Progenitor cell of endocrine pancreas (in vitro differentiated cells): ENCODE measurements at regions not wholly inside any gene's neighbourhood (a gene's known extent, or its start where the extent isn't known, plus 50 kb on each side); places are given as distances from the start of the nearest gene placed in this dataset.

ENCODE experiments used
- DNase-seq: peaks from one replicate; pipeline ENCODE4 v3.0.0; 2021; ENCODE audit warnings: low spot score; ENCODE audit not compliant: unreplicated experiment
- H3K27ac Mint-ChIP-seq: 2 replicates; pipeline ENCODE4 v1.8.0; 2021; ENCODE audit warnings: mild to moderate bottlenecking, moderate library complexity, mixed read lengths
- H3K27me3 Mint-ChIP-seq: 2 replicates; pipeline ENCODE4 v1.8.0; 2021; ENCODE audit warnings: mixed read lengths
- H3K36me3 Mint-ChIP-seq: 2 replicates; pipeline ENCODE4 v1.8.0; 2022; ENCODE audit warnings: mixed read lengths; ENCODE audit not compliant: insufficient read depth
- H3K4me1 Mint-ChIP-seq: 2 replicates; pipeline ENCODE4 v1.8.0; 2021; ENCODE audit warnings: low read depth, mixed read lengths
- H3K4me3 Mint-ChIP-seq: 2 replicates; pipeline ENCODE4 v1.8.0; 2021; ENCODE audit warnings: low read depth, mild to moderate bottlenecking, moderate library complexity, mixed read lengths
- H3K9me3 Mint-ChIP-seq: 2 replicates; pipeline ENCODE4 v1.8.0; 2021; ENCODE audit warnings: low read depth, mixed read lengths
- CTCF ChIP-seq: fragments of 200-600 bp; sonication (generic); IDR thresholded peaks from one replicate; pipeline ENCODE4 v1.5.0; 2021; ENCODE audit warnings: antibody characterized with exemption, mild to moderate bottlenecking; ENCODE audit not compliant: unreplicated experiment

GRCh38 chr4:32775049-32775448, 2054.9 kb downstream of the PCDH7 start:
- H3K36me3 Mint-ChIP-seq, result no peaks in the 10 kb centered on the region
- no peak overlapping the region for H3K4me3 Mint-ChIP-seq
- H3K4me1 Mint-ChIP-seq, result peaks cover 5% of the 10 kb centered on the region
- H3K27ac Mint-ChIP-seq, result no peak overlapping the region
- H3K9me3 Mint-ChIP-seq, result no peaks in the 10 kb centered on the region
- H3K27me3 Mint-ChIP-seq, result no peaks in the 10 kb centered on the region
- DNase-seq, result no peak
- TF ChIP-seq CTCF, result peak; percentile 32

GRCh38 chr4:32776435-32777203, 2056.4 kb downstream of the PCDH7 start:
- H3K4me1 Mint-ChIP-seq, result peaks cover 5% of the 10 kb centered on the region
- TF ChIP-seq CTCF, result no peak
- no peaks in the 10 kb centered on the region for H3K27me3 Mint-ChIP-seq
- no peak for DNase-seq
- no peak overlapping the region for H3K4me3 Mint-ChIP-seq
- H3K36me3 Mint-ChIP-seq, result no peaks in the 10 kb centered on the region
- H3K27ac Mint-ChIP-seq, result no peak overlapping the region
- H3K9me3 Mint-ChIP-seq, result no peaks in the 10 kb centered on the region

GRCh38 chr4:32778025-32778424, 2057.9 kb downstream of the PCDH7 start:
- no peak for DNase-seq

GRCh38 chr4:32778938-32779337, 2058.8 kb downstream of the PCDH7 start:
- Mint-ChIP-seq H3K9me3 (no peaks in the 10 kb centered on the region), H3K4me3 (no peak overlapping the region), H3K27me3 (no peaks in the 10 kb centered on the region)

More at GRCh38 chr4:32778025-32778424, 2057.9 kb downstream of the PCDH7 start:
- no peak for TF ChIP-seq CTCF
- no peaks in the 10 kb centered on the region for H3K36me3 Mint-ChIP-seq
- no peaks in the 10 kb centered on the region for H3K9me3 Mint-ChIP-seq
- no peaks in the 10 kb centered on the region for H3K27me3 Mint-ChIP-seq
- H3K27ac Mint-ChIP-seq, result no peak overlapping the region
- no peak overlapping the region for H3K4me3 Mint-ChIP-seq
- peaks cover 5% of the 10 kb centered on the region for H3K4me1 Mint-ChIP-seq

GRCh38 chr4:32789026-32789608, 2068.9 kb downstream of the PCDH7 start:
- DNase-seq, result no peak
- H3K4me1 Mint-ChIP-seq, result peaks cover 1% of the 10 kb centered on the region
- H3K27me3 Mint-ChIP-seq, result no peaks in the 10 kb centered on the region
- H3K36me3 Mint-ChIP-seq, result no peaks in the 10 kb centered on the region
- H3K9me3 Mint-ChIP-seq, result no peaks in the 10 kb centered on the region
- no peak for TF ChIP-seq CTCF
- H3K27ac Mint-ChIP-seq, result no peak overlapping the region
- no peak overlapping the region for H3K4me3 Mint-ChIP-seq

More at GRCh38 chr4:32778938-32779337, 2058.8 kb downstream of the PCDH7 start:
- no peaks in the 10 kb centered on the region for H3K36me3 Mint-ChIP-seq
- peaks cover 5% of the 10 kb centered on the region for H3K4me1 Mint-ChIP-seq
- no peak overlapping the region for H3K27ac Mint-ChIP-seq
- DNase-seq, result no peak
- no peak for TF ChIP-seq CTCF
